Tibial nerve (tissue), 4 donors: ENCODE measurements at regions not wholly inside any gene's neighbourhood (a gene's known extent, or its start where the extent isn't known, plus 50 kb on each side); places are given as distances from the start of the nearest gene placed in this dataset.

Source experiments
- DNase-seq, 2 donors: peaks; one replicate each; pipeline ENCODE4 v3.0.0-alpha.2; 2019; ENCODE audit warnings: low spot score in 2 of 2
- H3K27ac ChIP-seq, 4 donors: fragments of 200-600 bp; sonication (generic) in 3 of 4; one replicate each; pipeline ENCODE4 v1.5.1; 2017 to 2019; ENCODE audit warnings: mild to moderate bottlenecking in 1 of 4
- H3K27me3 ChIP-seq, 2 donors: fragments of 200-600 bp; sonication (generic) in 1 of 2; one replicate each; pipeline versions ENCODE4 v1.5.1 to v1.6.0; 2017 to 2019
- H3K36me3 ChIP-seq, 3 donors: fragments of 200-600 bp; sonication (generic); one replicate each; pipeline ENCODE4 v1.5.1; 2018 to 2019
- H3K4me1 ChIP-seq, 4 donors: fragments of 200-600 bp; sonication (generic) in 3 of 4; one replicate each; pipeline ENCODE4 v1.5.1; 2017 to 2019
- H3K4me3 ChIP-seq, 4 donors: fragments of 200-600 bp; sonication (generic) in 3 of 4; one replicate each; pipeline ENCODE4 v1.5.1; 2017 to 2019; ENCODE audit warnings: mild to moderate bottlenecking in 1 of 4, moderate library complexity in 1 of 4
- H3K9me3 ChIP-seq, 4 donors: fragments of 200-600 bp; sonication (generic) in 3 of 4; one replicate each; pipeline ENCODE4 v1.5.1; 2017 to 2019
- CTCF ChIP-seq, 5 experiments: fragments of 200-600 bp in 3 of 5; fragments of 450-650 bp in 2 of 5; sonication (generic) in 3 of 5; IDR thresholded peaks; one replicate each; pipeline ENCODE4 v1.5.1; 2016 to 2019; ENCODE audit warnings: antibody characterized with exemption in 5 of 5, mild to moderate bottlenecking in 3 of 5, moderate library complexity in 2 of 5
- EP300 ChIP-seq, 2 donors: sonication (generic); formaldehyde crosslinking; IDR thresholded peaks; one replicate each; pipeline ENCODE4 v1.6.1; 2017; ENCODE audit warnings: antibody characterized with exemption in 2 of 2, mild to moderate bottlenecking in 1 of 2
- POLR2A ChIP-seq, 2 donors: fragments of 450-650 bp; IDR thresholded peaks; one replicate each; pipeline ENCODE4 v1.6.1; 2017; ENCODE audit warnings: antibody characterized with exemption in 2 of 2, mild to moderate bottlenecking in 2 of 2, moderate library complexity in 2 of 2
- WGBS, 2 donors: methylation state at CpG; one replicate each; pipeline ENCODE4 v1.1.5; 2018; 5-methylcytosine and 5-hydroxymethylcytosine counted together

- WGBS, 2 donors, result 93% methylated on average over 9 of the region's 9 CpGs
- no peak for DNase-seq
These were observed 326.5 kb upstream of the KLHL29 start for GRCh38 chr2:23058435-23058834.

GRCh38 chr2:23065210-23065609 is 319.8 kb upstream of the KLHL29 start:
- Histone ChIP-seq H3K27ac (no peak overlapping the region), H3K27me3 (no peaks in the 10 kb centered on the region), H3K36me3 (no peaks in the 10 kb centered on the region), H3K4me3 (no peak overlapping the region), H3K4me1 (no peaks in the 10 kb centered on the region), H3K9me3 (no peaks in the 10 kb centered on the region)
- no peak for DNase-seq
- no peak for TF ChIP-seq CTCF (IDR thresholded peaks at IDR 0.05)
- TF ChIP-seq EP300 (IDR thresholded peaks at IDR 0.05), result no peak
- TF ChIP-seq POLR2A (IDR thresholded peaks at IDR 0.05), result no peak
- WGBS, 2 donors, result 95 to 98% methylated on average over 4 of the region's 4 CpGs

More at GRCh38 chr2:23058435-23058834, 326.5 kb upstream of the KLHL29 start:
- H3K9me3 ChIP-seq, result no peaks in the 10 kb centered on the region
- TF ChIP-seq EP300 (IDR thresholded peaks at IDR 0.05) (no peak), CTCF (IDR thresholded peaks at IDR 0.05) (no peak), POLR2A (IDR thresholded peaks at IDR 0.05) (no peak)
- no peaks in the 10 kb centered on the region for H3K27me3 ChIP-seq
- H3K4me3 ChIP-seq, result no peak overlapping the region
- no peak overlapping the region for H3K27ac ChIP-seq
- H3K36me3 ChIP-seq, result no peaks in the 10 kb centered on the region
- no peaks in the 10 kb centered on the region for H3K4me1 ChIP-seq

DNA sequence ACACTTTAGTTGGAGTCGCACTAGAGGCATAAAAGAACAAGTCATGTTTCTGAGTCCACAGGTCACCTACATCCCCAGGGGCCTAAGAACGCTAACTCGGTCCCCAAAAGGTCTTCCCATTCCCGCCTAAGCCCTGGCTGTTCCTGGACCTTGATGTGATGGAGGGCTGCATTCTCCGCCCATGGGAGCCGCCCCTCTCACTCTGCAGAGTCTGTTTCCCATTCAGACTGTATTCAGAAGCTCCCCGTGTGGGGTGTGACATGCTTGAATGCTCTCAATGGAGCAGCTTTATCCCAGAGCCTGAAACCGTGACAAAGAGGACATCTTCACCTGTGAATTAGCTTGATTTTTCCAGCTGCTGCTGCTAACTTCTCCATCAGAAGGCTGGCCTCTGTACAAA is 319.0 kb upstream of the KLHL29 start:
- no peak for TF ChIP-seq EP300 (IDR thresholded peaks at IDR 0.05)
- TF ChIP-seq CTCF (IDR thresholded peaks at IDR 0.05), result no peak
- no peak for TF ChIP-seq POLR2A (IDR thresholded peaks at IDR 0.05)
- Histone ChIP-seq H3K4me3 (no peak overlapping the region), H3K36me3 (no peaks in the 10 kb centered on the region), H3K4me1 (no peaks in the 10 kb centered on the region), H3K27me3 (no peaks in the 10 kb centered on the region), H3K9me3 (no peaks in the 10 kb centered on the region), H3K27ac (no peak overlapping the region)
- WGBS, 2 donors, result 83 to 87% methylated on average over 8 of the region's 8 CpGs
- no peak for DNase-seq

DNA sequence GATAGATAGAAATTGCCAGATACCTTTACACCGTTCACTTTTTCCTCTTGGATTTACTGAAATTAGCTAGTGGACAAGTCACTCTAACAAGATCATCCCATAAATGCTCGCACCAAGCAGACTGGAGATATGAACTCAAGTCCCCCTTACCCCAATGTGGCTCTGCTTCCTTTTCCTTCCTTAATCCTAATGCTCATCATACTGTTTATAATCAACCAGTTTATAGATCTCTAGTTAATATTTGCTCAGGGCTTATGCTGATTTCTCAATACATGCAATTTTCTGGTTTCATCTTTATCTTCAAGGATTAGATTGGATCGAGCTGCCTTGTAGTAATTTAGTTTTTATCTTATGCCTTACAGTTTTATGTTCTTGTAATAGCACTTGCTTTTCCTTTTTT is 318.3 kb upstream of the KLHL29 start:
- H3K4me3 ChIP-seq, result no peak overlapping the region
- H3K9me3 ChIP-seq, result no peaks in the 10 kb centered on the region
- H3K36me3 ChIP-seq, result no peaks in the 10 kb centered on the region
- WGBS, 2 donors, result 94% methylated on average over 3 of the region's 3 CpGs
- H3K27me3 ChIP-seq, result no peaks in the 10 kb centered on the region
- TF ChIP-seq POLR2A (IDR thresholded peaks at IDR 0.05) (no peak), EP300 (IDR thresholded peaks at IDR 0.05) (no peak), CTCF (IDR thresholded peaks at IDR 0.05) (no peak)
- H3K4me1 ChIP-seq, result no peaks in the 10 kb centered on the region
- DNase-seq, result no peak
- no peak overlapping the region for H3K27ac ChIP-seq

DNA sequence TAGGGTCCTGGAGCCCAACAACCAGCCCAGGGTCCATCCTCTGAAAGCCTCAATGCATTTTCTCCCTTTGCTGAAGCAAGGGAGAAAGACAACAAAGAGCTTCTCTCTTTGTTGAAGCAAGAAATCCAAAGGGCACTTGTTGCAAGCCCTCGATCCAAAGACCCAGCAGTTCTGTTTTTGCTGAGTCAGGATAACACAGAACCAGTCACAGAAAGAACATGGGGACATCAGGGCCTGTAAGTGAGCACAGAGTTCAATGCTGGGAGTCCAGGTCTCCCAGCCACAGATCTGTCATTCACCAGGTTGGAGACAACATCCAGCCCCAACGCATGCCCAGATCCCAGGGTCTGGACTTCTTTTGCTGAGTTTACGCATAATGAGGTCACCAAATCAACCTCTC is 315.8 kb upstream of the KLHL29 start:
- no peak overlapping the region for H3K4me3 ChIP-seq
- H3K27ac ChIP-seq, result no peak overlapping the region
- no peaks in the 10 kb centered on the region for H3K9me3 ChIP-seq
- H3K27me3 ChIP-seq, result no peaks in the 10 kb centered on the region
- no peaks in the 10 kb centered on the region for H3K4me1 ChIP-seq
- TF ChIP-seq POLR2A (IDR thresholded peaks at IDR 0.05) (no peak), CTCF (IDR thresholded peaks at IDR 0.05) (no peak), EP300 (IDR thresholded peaks at IDR 0.05) (no peak)
- DNase-seq, result no peak
- no peaks in the 10 kb centered on the region for H3K36me3 ChIP-seq
- 79 to 86% methylated on average over 3 of the region's 3 CpGs for WGBS, 2 donors
